HG03575 (cell line): ENCODE measurements at regions not wholly inside any gene's neighbourhood (a gene's known extent, or its start where the extent isn't known, plus 50 kb on each side); places are given as distances from the start of the nearest gene placed in this dataset.
"Not testable (repeated sequence)": the region's sequence is repeated elsewhere in the genome, so short reads cannot be mapped to it uniquely, and the experiment has no call there.

Experiments
- ATAC-seq: cut with Tn5 transposase; IDR thresholded peaks from one replicate; pipeline ENCODE4 v1.9.1; 2021; ENCODE audit not compliant: unreplicated experiment, insufficient number of reproducible peaks, low FRiP score; ENCODE audit errors: extremely low read depth

- ATAC-seq: no peak
Measured at GRCh38 chr6:121539439-121539838, 104.0 kb downstream of the GJA1 start.

- no peak for ATAC-seq
Measured at GRCh38 chr6:121540210-121540609, 104.8 kb downstream of the GJA1 start.

GRCh38 chr6:121544691-121545090, 109.2 kb downstream of the GJA1 start:
- no peak for ATAC-seq

GRCh38 chr6:121548131-121548530, 112.7 kb downstream of the GJA1 start:
- no peak for ATAC-seq

GRCh38 chr6:121549736-121550135, 114.3 kb downstream of the GJA1 start:
- no peak for ATAC-seq

GRCh38 chr6:121550491-121551010, 115.1 kb downstream of the GJA1 start:
- no peak for ATAC-seq

- ATAC-seq: no peak
Measured at GRCh38 chr6:121555201-121555600, 119.8 kb downstream of the GJA1 start.

- not testable (repeated sequence) for ATAC-seq
Measured at GRCh38 chr6:121556149-121556548, 120.7 kb downstream of the GJA1 start.

- ATAC-seq: no peak
Measured at GRCh38 chr6:121557146-121557940, 121.9 kb downstream of the GJA1 start.

- ATAC-seq: no peak
Measured at GRCh38 chr6:121559611-121560269, 124.3 kb downstream of the GJA1 start.

GRCh38 chr6:121560476-121560875, 125.0 kb downstream of the GJA1 start:
- no peak for ATAC-seq

GRCh38 chr6:121563286-121563685, 127.8 kb downstream of the GJA1 start:
- ATAC-seq: no peak

- ATAC-seq: not testable (repeated sequence)
Measured at GRCh38 chr6:121564529-121564928, 129.1 kb downstream of the GJA1 start.

- ATAC-seq: no peak
Measured at GRCh38 chr6:121571455-121571854, 136.0 kb downstream of the GJA1 start.

- ATAC-seq: no peak
Measured at GRCh38 chr6:121573481-121573880, 138.0 kb downstream of the GJA1 start.

- no peak for ATAC-seq
Measured at GRCh38 chr6:121578216-121578615, 142.8 kb downstream of the GJA1 start.

- no peak for ATAC-seq
Measured at GRCh38 chr6:121579478-121579877, 144.0 kb downstream of the GJA1 start.

GRCh38 chr6:121581327-121581726, 145.9 kb downstream of the GJA1 start:
- no peak for ATAC-seq

GRCh38 chr6:121582262-121582661, 146.8 kb downstream of the GJA1 start:
- ATAC-seq: no peak
